DOHH2 (cell line): ENCODE measurements at regions not wholly inside any gene's neighbourhood (a gene's known extent, or its start where the extent isn't known, plus 50 kb on each side); places are given as distances from the start of the nearest gene placed in this dataset.

Experiments
- H3F3A ChIP-seq: fragments of 200-600 bp; sonication (generic), shearing (Covaris generic); 2 replicates; pipeline ENCODE4 v1.6.0; 2016; ENCODE audit warnings: antibody characterized with exemption, mild to moderate bottlenecking; ENCODE audit not compliant: control insufficient read depth, insufficient read depth
- H3K27ac ChIP-seq: fragments of 200-600 bp; sonication (generic); 2 replicates; pipeline ENCODE4 v1.5.1; 2014; ENCODE audit warnings: low read depth, mild to moderate bottlenecking, low read length, moderate library complexity
- H3K27me3 ChIP-seq: fragments of 200-600 bp; sonication (generic); 2 replicates; pipeline ENCODE4 v1.6.1; 2014; ENCODE audit warnings: mild to moderate bottlenecking, low read length, mixed read lengths; ENCODE audit not compliant: control insufficient read depth
- H3K36me3 ChIP-seq: fragments of 200-600 bp; sonication (generic); 2 replicates; pipeline ENCODE4 v1.6.1; 2014; ENCODE audit warnings: mild to moderate bottlenecking, low read length, moderate library complexity, mixed read lengths; ENCODE audit not compliant: control insufficient read depth
- H3K4me1 ChIP-seq: fragments of 200-600 bp; sonication (generic); 2 replicates; pipeline ENCODE4 v1.6.1; 2014; ENCODE audit warnings: mild to moderate bottlenecking, low read length, mixed read lengths; ENCODE audit not compliant: control insufficient read depth
- H3K4me2 ChIP-seq: fragments of 200-600 bp; sonication (generic); 2 replicates; pipeline ENCODE4 v1.6.0; 2014; ENCODE audit warnings: mild to moderate bottlenecking, low read length, moderate library complexity
- H3K4me3 ChIP-seq: fragments of 200-600 bp; sonication (generic); 2 replicates; pipeline ENCODE4 v1.5.1; 2014; ENCODE audit warnings: mild to moderate bottlenecking, low read length, mixed read lengths
- H3K79me2 ChIP-seq: fragments of 200-600 bp; sonication (generic); 2 replicates; pipeline ENCODE4 v1.6.1; 2014; ENCODE audit warnings: mild to moderate bottlenecking, low read length, mixed read lengths; ENCODE audit not compliant: control insufficient read depth
- H3K9me2 ChIP-seq: fragments of 200-600 bp; sonication (generic); replicated peaks from 2 replicates; pipeline ENCODE4 v1.6.1; 2014; ENCODE audit warnings: mild to moderate bottlenecking, low read length, mixed read lengths; ENCODE audit not compliant: control insufficient read depth
- H3K9me3 ChIP-seq: fragments of 200-600 bp; sonication (generic); 2 replicates; pipeline ENCODE4 v1.6.1; 2014; ENCODE audit warnings: antibody characterized with exemption, low read length, mixed read lengths; ENCODE audit not compliant: control insufficient read depth, insufficient read depth
- H4K20me1 ChIP-seq: fragments of 200-600 bp; sonication (generic); 2 replicates; pipeline ENCODE4 v1.6.0; 2014; ENCODE audit warnings: low read depth, mild to moderate bottlenecking, antibody characterized with exemption, low read length, moderate library complexity; ENCODE audit not compliant: control insufficient read depth, insufficient read depth
- EZH2phosphoT487 ChIP-seq: fragments of 200-600 bp; sonication (generic); IDR thresholded peaks from 2 replicates; pipeline ENCODE4 v1.6.1; 2017; ENCODE audit warnings: borderline replicate concordance, mild to moderate bottlenecking, antibody characterized with exemption, low read length, moderate library complexity, mixed read lengths
- TF ChIP-seq, protein P1 (sequence below): fragments of 200-600 bp; sonication (generic); IDR thresholded peaks from one replicate; pipeline ENCODE4 v1.5.1; 2014; ENCODE audit warnings: antibody characterized with exemption, mild to moderate bottlenecking, low read depth, low read length; ENCODE audit not compliant: poor library complexity, severe bottlenecking

DNA sequence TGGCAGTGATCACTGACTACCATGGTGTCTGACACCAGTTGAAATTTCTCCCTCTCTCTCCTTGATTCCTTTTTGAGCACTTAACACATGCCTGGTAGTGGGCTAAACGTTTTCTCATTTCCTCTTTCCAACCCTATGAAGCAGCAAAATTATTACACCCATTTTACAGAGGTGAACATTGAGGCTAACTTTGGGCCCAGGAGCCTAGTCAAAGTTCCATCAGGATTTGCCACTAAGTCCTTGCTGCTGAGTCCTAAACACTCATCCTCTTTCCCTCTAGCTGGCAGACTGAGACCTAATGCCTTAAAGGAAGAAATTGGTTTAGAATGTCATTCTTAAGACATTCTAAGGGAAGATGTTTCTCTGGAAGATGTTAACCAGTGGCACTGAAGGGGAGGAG, 74.7 kb upstream of the IRX3 start:
- no peaks in the 10 kb centered on the region for H3K36me3 ChIP-seq
- no peaks in the 10 kb centered on the region for H4K20me1 ChIP-seq
- TF ChIP-seq, protein P1, sequence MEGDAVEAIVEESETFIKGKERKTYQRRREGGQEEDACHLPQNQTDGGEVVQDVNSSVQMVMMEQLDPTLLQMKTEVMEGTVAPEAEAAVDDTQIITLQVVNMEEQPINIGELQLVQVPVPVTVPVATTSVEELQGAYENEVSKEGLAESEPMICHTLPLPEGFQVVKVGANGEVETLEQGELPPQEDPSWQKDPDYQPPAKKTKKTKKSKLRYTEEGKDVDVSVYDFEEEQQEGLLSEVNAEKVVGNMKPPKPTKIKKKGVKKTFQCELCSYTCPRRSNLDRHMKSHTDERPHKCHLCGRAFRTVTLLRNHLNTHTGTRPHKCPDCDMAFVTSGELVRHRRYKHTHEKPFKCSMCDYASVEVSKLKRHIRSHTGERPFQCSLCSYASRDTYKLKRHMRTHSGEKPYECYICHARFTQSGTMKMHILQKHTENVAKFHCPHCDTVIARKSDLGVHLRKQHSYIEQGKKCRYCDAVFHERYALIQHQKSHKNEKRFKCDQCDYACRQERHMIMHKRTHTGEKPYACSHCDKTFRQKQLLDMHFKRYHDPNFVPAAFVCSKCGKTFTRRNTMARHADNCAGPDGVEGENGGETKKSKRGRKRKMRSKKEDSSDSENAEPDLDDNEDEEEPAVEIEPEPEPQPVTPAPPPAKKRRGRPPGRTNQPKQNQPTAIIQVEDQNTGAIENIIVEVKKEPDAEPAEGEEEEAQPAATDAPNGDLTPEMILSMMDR: no peak
- no peak for TF ChIP-seq EZH2phosphoT487
- no peaks in the 10 kb centered on the region for H3K4me1 ChIP-seq
- H3K4me2 ChIP-seq: no peak overlapping the region
- no peaks in the 10 kb centered on the region for H3K79me2 ChIP-seq
- H3F3A ChIP-seq: no peaks in the 10 kb centered on the region
- no peaks in the 10 kb centered on the region for H3K27me3 ChIP-seq
- no peaks in the 10 kb centered on the region for H3K9me3 ChIP-seq
- H3K27ac ChIP-seq: no peak overlapping the region
- no peaks in the 10 kb centered on the region for H3K9me2 ChIP-seq
- no peak overlapping the region for H3K4me3 ChIP-seq

DNA sequence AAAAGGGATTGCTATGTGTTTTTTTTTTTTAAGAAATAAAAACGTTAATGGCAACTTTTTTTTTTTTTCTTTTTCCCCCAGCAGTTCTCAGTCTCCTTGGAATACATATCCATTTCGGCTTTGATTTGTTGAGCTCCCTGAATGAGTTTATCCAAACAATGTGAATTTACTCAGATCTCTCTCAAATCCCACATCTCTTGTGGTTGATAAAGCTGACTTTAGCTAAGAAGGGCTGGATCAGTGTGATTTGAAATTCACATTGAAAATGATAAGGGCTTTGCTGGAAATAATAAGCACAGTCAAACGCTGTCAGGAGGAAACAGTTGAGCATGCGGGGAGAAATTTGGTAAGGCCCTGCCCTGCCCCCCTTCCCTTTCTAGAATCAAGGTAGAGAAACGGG, 74.1 kb upstream of the IRX3 start:
- H3F3A ChIP-seq: no peaks in the 10 kb centered on the region
- no peak overlapping the region for H3K27ac ChIP-seq
- no peaks in the 10 kb centered on the region for H3K27me3 ChIP-seq
- H3K9me3 ChIP-seq: no peaks in the 10 kb centered on the region
- no peak overlapping the region for H3K4me3 ChIP-seq
- H3K4me1 ChIP-seq: no peaks in the 10 kb centered on the region
- H3K79me2 ChIP-seq: no peaks in the 10 kb centered on the region
- H3K9me2 ChIP-seq: no peaks in the 10 kb centered on the region
- H4K20me1 ChIP-seq: no peaks in the 10 kb centered on the region
- H3K4me2 ChIP-seq: no peak overlapping the region
- TF ChIP-seq, protein P1: no peak
- TF ChIP-seq EZH2phosphoT487: no peak
- no peaks in the 10 kb centered on the region for H3K36me3 ChIP-seq

DNA sequence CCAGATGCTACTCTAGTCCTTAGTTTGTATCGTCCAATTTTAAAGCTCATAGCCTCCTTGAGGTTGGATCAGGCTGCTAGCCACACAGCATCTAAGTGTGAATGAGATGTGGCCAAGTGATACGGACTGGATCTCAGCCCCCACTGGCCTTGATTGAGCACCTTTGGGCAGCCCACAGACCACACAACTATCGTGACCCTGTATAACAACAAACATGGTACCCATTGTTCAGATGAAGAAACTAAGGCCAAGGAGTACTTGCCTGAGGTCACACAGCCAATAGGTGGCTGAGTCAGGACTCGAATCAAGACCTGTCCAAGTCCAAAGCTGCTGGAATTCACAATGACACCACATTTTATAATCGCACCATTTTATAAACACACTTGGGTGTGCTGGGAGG, 73.0 kb upstream of the IRX3 start:
- no peaks in the 10 kb centered on the region for H3K4me1 ChIP-seq
- TF ChIP-seq, protein P1: no peak
- TF ChIP-seq EZH2phosphoT487: no peak
- no peaks in the 10 kb centered on the region for H3K79me2 ChIP-seq

DNA sequence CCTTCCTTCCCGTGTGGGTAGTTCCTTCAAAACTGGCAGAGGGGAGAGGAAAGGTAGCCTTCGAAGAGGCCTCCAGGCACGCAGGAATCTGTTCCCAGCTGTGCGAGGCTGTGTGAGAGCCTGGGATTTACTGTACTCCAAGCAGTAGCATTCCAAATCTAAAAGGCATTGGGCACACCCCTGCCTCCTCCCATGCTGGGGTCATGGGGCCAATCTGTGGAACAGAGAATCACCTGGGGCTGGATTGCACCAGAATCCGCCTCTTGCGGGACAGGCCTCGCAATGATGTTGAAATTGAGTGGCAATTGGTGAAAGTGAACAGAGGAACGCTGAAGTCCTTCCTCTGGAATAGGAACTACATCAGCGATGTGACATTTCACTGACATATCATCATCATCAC, 72.5 kb upstream of the IRX3 start:
- H3K27ac ChIP-seq: no peak overlapping the region
- no peaks in the 10 kb centered on the region for H3K36me3 ChIP-seq
- H3F3A ChIP-seq: no peaks in the 10 kb centered on the region
- H3K4me1 ChIP-seq: no peaks in the 10 kb centered on the region
- H3K27me3 ChIP-seq: no peaks in the 10 kb centered on the region
- H3K9me3 ChIP-seq: no peaks in the 10 kb centered on the region
- H3K79me2 ChIP-seq: no peaks in the 10 kb centered on the region
- TF ChIP-seq, protein P1: no peak
- no peak for TF ChIP-seq EZH2phosphoT487
- H3K4me2 ChIP-seq: no peak overlapping the region
- no peaks in the 10 kb centered on the region for H4K20me1 ChIP-seq
- no peaks in the 10 kb centered on the region for H3K9me2 ChIP-seq
- no peak overlapping the region for H3K4me3 ChIP-seq

More for the DNA sequence above, 73.0 kb upstream of the IRX3 start:
- Histone ChIP-seq H3K9me2 (no peaks in the 10 kb centered on the region), H4K20me1 (no peaks in the 10 kb centered on the region), H3K27ac (no peak overlapping the region), H3K36me3 (no peaks in the 10 kb centered on the region), H3K27me3 (no peaks in the 10 kb centered on the region), H3K4me2 (no peak overlapping the region), H3K9me3 (no peaks in the 10 kb centered on the region), H3K4me3 (no peak overlapping the region), H3F3A (no peaks in the 10 kb centered on the region)
